ENCODE measurements at regions not wholly inside any gene's neighbourhood (a gene's known extent, or its start where the extent isn't known, plus 50 kb on each side); places are given as distances from the start of the nearest gene placed in this dataset.

DNA sequence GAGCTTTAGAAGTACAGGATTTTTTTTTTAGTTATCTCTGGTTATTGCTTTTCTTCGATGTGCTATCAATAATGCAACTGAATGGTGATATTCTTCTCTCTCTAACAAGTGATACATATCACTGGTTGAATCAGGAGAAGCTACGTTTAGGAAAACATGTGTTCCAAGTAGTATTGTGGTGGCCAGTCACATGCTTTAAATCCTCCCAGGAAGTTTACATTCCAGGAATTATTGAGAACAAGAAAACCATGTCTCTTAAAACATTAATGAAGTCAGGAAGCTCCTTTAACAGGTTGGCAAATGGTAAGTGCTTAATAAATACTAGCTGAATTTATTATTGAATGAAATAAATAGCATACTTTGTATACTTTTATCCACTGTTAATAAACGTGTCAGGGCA is 371.1 kb downstream of the BCKDHB start:
- no peaks in the 10 kb centered on the region for H3K36me3 ChIP-seq (ENCODE audit: insufficient read depth)
- H3K4me3 ChIP-seq, result no peak overlapping the region
- H2AFZ ChIP-seq, result no peak overlapping the region
- no peaks in the 10 kb centered on the region for H3F3A ChIP-seq (replicated peaks; ENCODE audit: low read depth)
- DNase-seq (ENCODE audit: low spot score), result no peak
- H3K79me2 ChIP-seq (replicated peaks; ENCODE audit: insufficient read depth), result no peaks in the 10 kb centered on the region
- ATAC-seq, result no peak
- H3K4me1 Mint-ChIP-seq, result peaks cover 8% of the 10 kb centered on the region; the same call in 2 of the 3 replicates
- no peaks in the 10 kb centered on the region for H3K9me3 Mint-ChIP-seq
- no peaks in the 10 kb centered on the region for H4K20me1 ChIP-seq (replicated peaks; ENCODE audit: insufficient read depth)
- H3K4me3 Mint-ChIP-seq, result no peak overlapping the region
- H3K4me1 ChIP-seq (ENCODE audit: insufficient read depth), result 0 out of 2 replicates have a peak, but pooled peaks cover 1% of the 10 kb centered on the region
- H3K27ac Mint-ChIP-seq, result 0 out of 2 replicates have a peak overlapping the region, but pooled peaks have one; percentile 7
- no peaks in the 10 kb centered on the region for H3K9me2 ChIP-seq (ENCODE audit: insufficient read depth)
- no peak overlapping the region for H3K4me2 ChIP-seq
- TF ChIP-seq NANOG (IDR thresholded peaks at IDR 0.05; ENCODE audit: borderline replicate concordance), result no peak
- H3K27ac ChIP-seq (ENCODE audit: low read depth), result no peak overlapping the region
- no peaks in the 10 kb centered on the region for H3K27me3 ChIP-seq (ENCODE audit: insufficient read depth)
- no peaks in the 10 kb centered on the region for H3K27me3 Mint-ChIP-seq (ENCODE audit: insufficient read depth, low read depth, poor library complexity)
- H3K36me3 Mint-ChIP-seq (ENCODE audit: low read depth), result no peaks in the 10 kb centered on the region

- Histone ChIP-seq H3K4me3 (no peak overlapping the region), H3K27me3 (ENCODE audit: insufficient read depth) (no peaks in the 10 kb centered on the region), H3F3A (replicated peaks; ENCODE audit: low read depth) (no peaks in the 10 kb centered on the region), H3K4me1 (ENCODE audit: insufficient read depth) (no peaks in the 10 kb centered on the region), H3K79me2 (replicated peaks; ENCODE audit: insufficient read depth) (no peaks in the 10 kb centered on the region), H3K36me3 (ENCODE audit: insufficient read depth) (no peaks in the 10 kb centered on the region), H4K20me1 (replicated peaks; ENCODE audit: insufficient read depth) (no peaks in the 10 kb centered on the region), H3K27ac (ENCODE audit: low read depth) (no peak overlapping the region), H2AFZ (no peak overlapping the region), H3K9me2 (ENCODE audit: insufficient read depth) (no peaks in the 10 kb centered on the region), H3K4me2 (no peak overlapping the region)
- no peaks in the 10 kb centered on the region for H3K9me3 Mint-ChIP-seq
- no peaks in the 10 kb centered on the region for H3K36me3 Mint-ChIP-seq (ENCODE audit: low read depth)
- H3K4me3 Mint-ChIP-seq, result no peak overlapping the region
- ATAC-seq (no peak), DNase-seq (ENCODE audit: low spot score) (no peak)
- TF ChIP-seq EZH2 (IDR thresholded peaks at IDR 0.05; ENCODE audit: low read depth, unreplicated experiment) (no peak), NANOG (IDR thresholded peaks at IDR 0.05; ENCODE audit: borderline replicate concordance) (no peak), CREB1 (CRISPR knock-in tag; IDR thresholded peaks at IDR 0.05; ENCODE audit: low read depth) (no peak), ZNF331 (CRISPR knock-in tag; IDR thresholded peaks at IDR 0.05; ENCODE audit: low read depth) (no peak)
- H3K4me1 Mint-ChIP-seq, result no peaks in the 10 kb centered on the region; the same call in 2 of the 3 replicates
- H3K27me3 Mint-ChIP-seq (ENCODE audit: insufficient read depth, low read depth, poor library complexity), result no peaks in the 10 kb centered on the region
- no peak overlapping the region for H3K27ac Mint-ChIP-seq
Observed at GRCh38 chr6:80472271-80472670, 365.8 kb downstream of the BCKDHB start.

- Mint-ChIP-seq H3K4me3 (no peak overlapping the region), H3K27me3 (ENCODE audit: insufficient read depth, low read depth, poor library complexity) (no peaks in the 10 kb centered on the region), H3K27ac (no peak overlapping the region), H3K4me1 (peaks cover 2% of the 10 kb centered on the region; the same call in 2 of the 3 replicates), H3K9me3 (no peaks in the 10 kb centered on the region), H3K36me3 (ENCODE audit: low read depth) (no peaks in the 10 kb centered on the region)
- no peaks in the 10 kb centered on the region for H3K79me2 ChIP-seq (replicated peaks; ENCODE audit: insufficient read depth)
- H3K4me3 ChIP-seq, result no peak overlapping the region
- ATAC-seq, result no peak
- no peaks in the 10 kb centered on the region for H4K20me1 ChIP-seq (replicated peaks; ENCODE audit: insufficient read depth)
- H3K27ac ChIP-seq (ENCODE audit: low read depth), result no peak overlapping the region
- H2AFZ ChIP-seq, result no peak overlapping the region
- H3K36me3 ChIP-seq (ENCODE audit: insufficient read depth), result no peaks in the 10 kb centered on the region
- H3F3A ChIP-seq (replicated peaks; ENCODE audit: low read depth), result no peaks in the 10 kb centered on the region
- DNase-seq (ENCODE audit: low spot score), result no peak
- 0 out of 2 replicates have a peak, but pooled peaks cover 6% of the 10 kb centered on the region for H3K4me1 ChIP-seq (ENCODE audit: insufficient read depth)
- no peak overlapping the region for H3K4me2 ChIP-seq
- H3K27me3 ChIP-seq (ENCODE audit: insufficient read depth), result no peaks in the 10 kb centered on the region
- H3K9me2 ChIP-seq (ENCODE audit: insufficient read depth), result no peaks in the 10 kb centered on the region
- TF ChIP-seq JUNB (IDR thresholded peaks at IDR 0.05; ENCODE audit: unreplicated experiment) (no peak), ZNF331 (CRISPR knock-in tag; IDR thresholded peaks at IDR 0.05; ENCODE audit: low read depth) (no peak), EZH2phosphoT487 (IDR thresholded peaks at IDR 0.05; ENCODE audit: unreplicated experiment) (no peak), EZH2 (IDR thresholded peaks at IDR 0.05; ENCODE audit: low read depth, unreplicated experiment) (no peak), CREB1 (CRISPR knock-in tag; IDR thresholded peaks at IDR 0.05; ENCODE audit: low read depth) (no peak)
- TF ChIP-seq, protein P1, sequence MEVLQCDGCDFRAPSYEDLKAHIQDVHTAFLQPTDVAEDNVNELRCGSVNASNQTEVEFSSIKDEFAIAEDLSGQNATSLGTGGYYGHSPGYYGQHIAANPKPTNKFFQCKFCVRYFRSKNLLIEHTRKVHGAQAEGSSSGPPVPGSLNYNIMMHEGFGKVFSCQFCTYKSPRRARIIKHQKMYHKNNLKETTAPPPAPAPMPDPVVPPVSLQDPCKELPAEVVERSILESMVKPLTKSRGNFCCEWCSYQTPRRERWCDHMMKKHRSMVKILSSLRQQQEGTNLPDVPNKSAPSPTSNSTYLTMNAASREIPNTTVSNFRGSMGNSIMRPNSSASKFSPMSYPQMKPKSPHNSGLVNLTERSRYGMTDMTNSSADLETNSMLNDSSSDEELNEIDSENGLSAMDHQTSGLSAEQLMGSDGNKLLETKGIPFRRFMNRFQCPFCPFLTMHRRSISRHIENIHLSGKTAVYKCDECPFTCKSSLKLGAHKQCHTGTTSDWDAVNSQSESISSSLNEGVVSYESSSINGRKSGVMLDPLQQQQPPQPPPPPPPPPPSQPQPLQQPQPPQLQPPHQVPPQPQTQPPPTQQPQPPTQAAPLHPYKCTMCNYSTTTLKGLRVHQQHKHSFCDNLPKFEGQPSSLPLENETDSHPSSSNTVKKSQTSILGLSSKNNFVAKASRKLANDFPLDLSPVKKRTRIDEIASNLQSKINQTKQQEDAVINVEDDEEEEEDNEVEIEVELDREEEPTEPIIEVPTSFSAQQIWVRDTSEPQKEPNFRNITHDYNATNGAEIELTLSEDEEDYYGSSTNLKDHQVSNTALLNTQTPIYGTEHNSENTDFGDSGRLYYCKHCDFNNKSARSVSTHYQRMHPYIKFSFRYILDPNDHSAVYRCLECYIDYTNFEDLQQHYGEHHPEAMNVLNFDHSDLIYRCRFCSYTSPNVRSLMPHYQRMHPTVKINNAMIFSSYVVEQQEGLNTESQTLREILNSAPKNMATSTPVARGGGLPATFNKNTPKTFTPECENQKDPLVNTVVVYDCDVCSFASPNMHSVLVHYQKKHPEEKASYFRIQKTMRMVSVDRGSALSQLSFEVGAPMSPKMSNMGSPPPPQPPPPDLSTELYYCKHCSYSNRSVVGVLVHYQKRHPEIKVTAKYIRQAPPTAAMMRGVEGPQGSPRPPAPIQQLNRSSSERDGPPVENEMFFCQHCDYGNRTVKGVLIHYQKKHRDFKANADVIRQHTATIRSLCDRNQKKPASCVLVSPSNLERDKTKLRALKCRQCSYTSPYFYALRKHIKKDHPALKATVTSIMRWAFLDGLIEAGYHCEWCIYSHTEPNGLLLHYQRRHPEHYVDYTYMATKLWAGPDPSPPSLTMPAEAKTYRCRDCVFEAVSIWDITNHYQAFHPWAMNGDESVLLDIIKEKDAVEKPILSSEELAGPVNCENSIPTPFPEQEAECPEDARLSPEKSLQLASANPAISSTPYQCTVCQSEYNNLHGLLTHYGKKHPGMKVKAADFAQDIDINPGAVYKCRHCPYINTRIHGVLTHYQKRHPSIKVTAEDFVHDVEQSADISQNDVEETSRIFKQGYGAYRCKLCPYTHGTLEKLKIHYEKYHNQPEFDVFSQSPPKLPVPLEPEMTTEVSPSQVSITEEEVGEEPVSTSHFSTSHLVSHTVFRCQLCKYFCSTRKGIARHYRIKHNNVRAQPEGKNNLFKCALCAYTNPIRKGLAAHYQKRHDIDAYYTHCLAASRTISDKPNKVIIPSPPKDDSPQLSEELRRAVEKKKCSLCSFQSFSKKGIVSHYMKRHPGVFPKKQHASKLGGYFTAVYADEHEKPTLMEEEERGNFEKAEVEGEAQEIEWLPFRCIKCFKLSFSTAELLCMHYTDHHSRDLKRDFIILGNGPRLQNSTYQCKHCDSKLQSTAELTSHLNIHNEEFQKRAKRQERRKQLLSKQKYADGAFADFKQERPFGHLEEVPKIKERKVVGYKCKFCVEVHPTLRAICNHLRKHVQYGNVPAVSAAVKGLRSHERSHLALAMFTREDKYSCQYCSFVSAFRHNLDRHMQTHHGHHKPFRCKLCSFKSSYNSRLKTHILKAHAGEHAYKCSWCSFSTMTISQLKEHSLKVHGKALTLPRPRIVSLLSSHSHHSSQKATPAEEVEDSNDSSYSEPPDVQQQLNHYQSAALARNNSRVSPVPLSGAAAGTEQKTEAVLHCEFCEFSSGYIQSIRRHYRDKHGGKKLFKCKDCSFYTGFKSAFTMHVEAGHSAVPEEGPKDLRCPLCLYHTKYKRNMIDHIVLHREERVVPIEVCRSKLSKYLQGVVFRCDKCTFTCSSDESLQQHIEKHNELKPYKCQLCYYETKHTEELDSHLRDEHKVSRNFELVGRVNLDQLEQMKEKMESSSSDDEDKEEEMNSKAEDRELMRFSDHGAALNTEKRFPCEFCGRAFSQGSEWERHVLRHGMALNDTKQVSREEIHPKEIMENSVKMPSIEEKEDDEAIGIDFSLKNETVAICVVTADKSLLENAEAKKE (CRISPR knock-in tag; IDR thresholded peaks at IDR 0.05), result no peak
Observed at GRCh38 chr6:80469977-80470376, 363.5 kb downstream of the BCKDHB start.

All from GM23338 (cell line).